ENCODE measurements at regions not wholly inside any gene's neighbourhood (a gene's known extent, or its start where the extent isn't known, plus 50 kb on each side); places are given as distances from the start of the nearest gene placed in this dataset.

- TF ChIP-seq CTCF (IDR thresholded peaks at IDR 0.05) (no peak), POLR2A (IDR thresholded peaks at IDR 0.05) (no peak)
These were observed 357.4 kb downstream of the C12orf50 start for GRCh38 chr12:87671757-87672156.

All from upper lobe of left lung (tissue), 4 donors.